ENCODE measurements at regions not wholly inside any gene's neighbourhood (a gene's known extent, or its start where the extent isn't known, plus 50 kb on each side); places are given as distances from the start of the nearest gene placed in this dataset.

GRCh38 chr9:28718226-28718625 is 1144.9 kb upstream of the C9orf72 start:
- TF ChIP-seq CTCF (IDR thresholded peaks at IDR 0.05) (no peak), TCF7L2 (IDR thresholded peaks at IDR 0.05; ENCODE audit: low read depth, low read length) (no peak)
